IMR-90 (cell line): ENCODE measurements at regions not wholly inside any gene's neighbourhood (a gene's known extent, or its start where the extent isn't known, plus 50 kb on each side); places are given as distances from the start of the nearest gene placed in this dataset.

Source experiments
- POLR2A ChIP-seq: IDR thresholded peaks from 2 replicates; pipeline ENCODE4 v1.6.1; 2012; ENCODE audit warnings: mild to moderate bottlenecking, low read depth, low read length
- TF ChIP-seq, protein P1 (sequence below): conservative IDR thresholded peaks from 2 replicates; pipeline ENCODE4 v1.5.1; 2012; ENCODE audit warnings: mild to moderate bottlenecking, low read depth, low read length, improper control_type of control experiment

DNA sequence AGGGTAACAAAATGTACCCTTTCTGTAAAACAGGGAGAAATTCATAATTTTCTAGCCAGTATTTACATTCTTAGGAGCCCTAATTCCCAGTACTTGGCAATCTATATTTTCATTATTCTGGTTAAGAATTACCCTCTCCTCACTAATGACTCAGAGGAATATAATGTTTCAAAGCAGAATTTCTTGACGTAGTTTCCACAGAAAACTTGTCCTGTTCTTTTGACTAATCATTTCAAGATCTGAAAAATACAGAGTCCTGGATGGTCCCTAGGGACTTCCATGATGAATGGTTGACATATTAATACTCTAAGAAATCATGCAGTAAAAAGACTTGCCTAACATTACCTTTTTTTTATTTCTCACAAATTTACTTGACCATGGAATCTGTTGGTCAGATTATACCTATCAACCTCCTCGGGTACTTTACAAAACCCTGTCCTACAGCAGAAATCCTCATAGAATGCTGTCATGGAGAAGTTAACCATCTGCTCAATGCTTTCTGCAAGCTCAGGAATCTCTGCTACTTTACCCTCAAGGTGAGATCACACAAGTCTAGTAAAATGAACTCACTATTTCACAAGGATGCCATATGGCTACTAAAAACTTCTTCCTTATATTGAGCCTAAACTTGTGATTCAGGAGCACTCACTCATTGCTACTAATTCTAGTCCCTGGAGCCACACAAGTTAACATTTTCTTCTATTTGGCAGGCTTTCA, 202.1 kb upstream of the CNR1 start:
- TF ChIP-seq, protein P1, sequence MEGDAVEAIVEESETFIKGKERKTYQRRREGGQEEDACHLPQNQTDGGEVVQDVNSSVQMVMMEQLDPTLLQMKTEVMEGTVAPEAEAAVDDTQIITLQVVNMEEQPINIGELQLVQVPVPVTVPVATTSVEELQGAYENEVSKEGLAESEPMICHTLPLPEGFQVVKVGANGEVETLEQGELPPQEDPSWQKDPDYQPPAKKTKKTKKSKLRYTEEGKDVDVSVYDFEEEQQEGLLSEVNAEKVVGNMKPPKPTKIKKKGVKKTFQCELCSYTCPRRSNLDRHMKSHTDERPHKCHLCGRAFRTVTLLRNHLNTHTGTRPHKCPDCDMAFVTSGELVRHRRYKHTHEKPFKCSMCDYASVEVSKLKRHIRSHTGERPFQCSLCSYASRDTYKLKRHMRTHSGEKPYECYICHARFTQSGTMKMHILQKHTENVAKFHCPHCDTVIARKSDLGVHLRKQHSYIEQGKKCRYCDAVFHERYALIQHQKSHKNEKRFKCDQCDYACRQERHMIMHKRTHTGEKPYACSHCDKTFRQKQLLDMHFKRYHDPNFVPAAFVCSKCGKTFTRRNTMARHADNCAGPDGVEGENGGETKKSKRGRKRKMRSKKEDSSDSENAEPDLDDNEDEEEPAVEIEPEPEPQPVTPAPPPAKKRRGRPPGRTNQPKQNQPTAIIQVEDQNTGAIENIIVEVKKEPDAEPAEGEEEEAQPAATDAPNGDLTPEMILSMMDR, result no peak
- no peak for TF ChIP-seq POLR2A
